SK-N-SH (cell line): ENCODE measurements at regions not wholly inside any gene's neighbourhood (a gene's known extent, or its start where the extent isn't known, plus 50 kb on each side); places are given as distances from the start of the nearest gene placed in this dataset.

Experiments used
- CHD2 ChIP-seq: fragments of 150-350 bp; IDR thresholded peaks from 2 replicates; pipeline ENCODE4 v1.6.1; 2018; ENCODE audit warnings: low read length; ENCODE audit not compliant: partially characterized antibody
- CTCF ChIP-seq: fragments of 200-600 bp; sonication (generic); IDR thresholded peaks from 2 replicates; pipeline ENCODE4 v1.6.1; 2017; ENCODE audit warnings: antibody characterized with exemption, mild to moderate bottlenecking, moderate library complexity
- EP300 ChIP-seq, 2 experiments: IDR thresholded peaks; 2 replicates each; pipeline versions ENCODE4 v1.4.0 to v1.6.1; 2012; ENCODE audit warnings: borderline replicate concordance in 1 of 2, low read depth in 1 of 2, low read length in 1 of 2
- FOXJ3 ChIP-seq: sonication (generic); formaldehyde crosslinking; IDR thresholded peaks from 2 replicates; pipeline ENCODE4 v1.5.1; 2020; ENCODE audit warnings: mild to moderate bottlenecking, missing genetic modification reagents
- GABPA ChIP-seq: IDR thresholded peaks from 2 replicates; pipeline ENCODE4 v1.4.0; 2012; ENCODE audit warnings: low read depth, mild to moderate bottlenecking
- JUND ChIP-seq: IDR thresholded peaks from 2 replicates; pipeline ENCODE4 v1.4.0; 2012
- MXI1 ChIP-seq: IDR thresholded peaks from 2 replicates; pipeline ENCODE4 v1.6.1; 2012; ENCODE audit warnings: mild to moderate bottlenecking, low read depth, low read length, improper control_type of control experiment
- NFIC ChIP-seq: IDR thresholded peaks from 2 replicates; pipeline ENCODE4 v1.4.0; 2012; ENCODE audit warnings: borderline replicate concordance
- NRF1 ChIP-seq: IDR thresholded peaks from 2 replicates; pipeline ENCODE4 v1.6.1; 2012; ENCODE audit warnings: low read depth, mild to moderate bottlenecking, low read length
- PBX3 ChIP-seq: IDR thresholded peaks from 2 replicates; pipeline ENCODE4; 2012
- POLR2AphosphoS5 ChIP-seq: IDR thresholded peaks from 2 replicates; pipeline ENCODE4 v1.6.1; 2012; ENCODE audit warnings: low read depth, low read length
- RAD21 ChIP-seq: IDR thresholded peaks from 2 replicates; pipeline ENCODE4 v1.6.1; 2012; ENCODE audit warnings: mild to moderate bottlenecking, low read length
- REST ChIP-seq: IDR thresholded peaks from 2 replicates; pipeline ENCODE4 v1.6.1; 2012; ENCODE audit warnings: mild to moderate bottlenecking, low read depth, low read length, moderate library complexity
- TCF12 ChIP-seq: IDR thresholded peaks from 2 replicates; pipeline ENCODE4 v1.4.0; 2012

GRCh38 chr4:89434364-89434988 lies 126.9 kb upstream of the GPRIN3 start:
- TF ChIP-seq REST (no peak), CTCF (peak; percentile 77), MXI1 (no peak), RAD21 (peak; percentile 91), EP300 (IDR thresholded peaks at IDR 0.05; ENCODE audit: borderline replicate concordance in 1 of 2, low read depth in 1 of 2, low read length in 1 of 2) (no peak), TCF12 (no peak), NRF1 (no peak), POLR2AphosphoS5 (no peak), CHD2 (no peak), JUND (no peak), FOXJ3 (CRISPR knock-in tag) (no peak), NFIC (no peak), GABPA (no peak), PBX3 (no peak)
